B cell (primary cell): ENCODE measurements at regions not wholly inside any gene's neighbourhood (a gene's known extent, or its start where the extent isn't known, plus 50 kb on each side); places are given as distances from the start of the nearest gene placed in this dataset.

Source experiments
- ATAC-seq: fragments of 200-7000 bp; cut with Tn5 transposase; one replicate; pipeline ENCODE4 v1.10.0; 2021; ENCODE audit warnings: low read depth, mild to moderate bottlenecking, moderate number of reproducible peaks, moderate library complexity
- CTCF ChIA-PET: fragments of 350-600 bp; sonication (Branson Sonifier 250); formaldehyde crosslinking; loops from one replicate; lab custom pipeline; 2021; ENCODE audit warnings: antibody characterized with exemption, inconsistent platforms; lab: Charles Lee
- POLR2A ChIA-PET: fragments of 350-600 bp; sonication (Branson Sonifier 250); formaldehyde crosslinking; loops from one replicate; lab custom pipeline; 2021; ENCODE audit warnings: antibody characterized with exemption; lab: Charles Lee
- DNase-seq: peaks from one replicate; pipeline ENCODE4 v3.0.0; 2013
- H2AFZ ChIP-seq: 2 replicates; pipeline ENCODE4 v1.6.1; 2012; ENCODE audit warnings: mild to moderate bottlenecking, low read depth, low read length; ENCODE audit not compliant: insufficient read depth, poor library complexity, severe bottlenecking
- H3K27ac ChIP-seq, 2 donors: 1 replicate in 1 of 2; 2 replicates in 1 of 2; pipeline ENCODE4 v1.5.1; 2012 to 2013; ENCODE audit warnings: low read length in 2 of 2, mild to moderate bottlenecking in 2 of 2, moderate library complexity in 1 of 2
- H3K27me3 ChIP-seq, 4 experiments: fragments of 200-600 bp in 1 of 4; sonication (generic) in 1 of 4; replicated peaks in 1 of 4; 1 replicate in 2 of 4; 2 replicates in 2 of 4; pipeline versions ENCODE4 v1.6.1 to v1.7.0; 2013 to 2016; ENCODE audit warnings: low read length in 3 of 4, mild to moderate bottlenecking in 2 of 4, mixed read lengths in 1 of 4, moderate library complexity in 1 of 4; ENCODE audit not compliant: insufficient read depth in 4 of 4, control insufficient read depth in 3 of 4; ENCODE audit errors: control extremely low read depth in 1 of 4
- H3K36me3 ChIP-seq, 2 experiments: replicated peaks in 1 of 2; 1 replicate in 1 of 2; 2 replicates in 1 of 2; pipeline versions ENCODE4 v1.6.1 to v1.7.1; 2013; ENCODE audit warnings: low read length in 1 of 2; ENCODE audit not compliant: insufficient read depth in 2 of 2, control insufficient read depth in 1 of 2; ENCODE audit errors: control extremely low read depth in 1 of 2, extremely low read depth in 1 of 2
- H3K4me1 ChIP-seq, 2 donors: fragments of 200-600 bp in 1 of 2; sonication (generic) in 1 of 2; 1 replicate in 1 of 2; 2 replicates in 1 of 2; pipeline versions ENCODE4 v1.5.1 to v1.6.1; 2013 to 2017; ENCODE audit warnings: low read length in 2 of 2; ENCODE audit not compliant: control insufficient read depth in 2 of 2, insufficient read depth in 2 of 2
- H3K4me2 ChIP-seq: replicated peaks from 2 replicates; pipeline ENCODE3; 2012; ENCODE audit warnings: mild to moderate bottlenecking, low read depth, low read length; ENCODE audit not compliant: poor library complexity, severe bottlenecking
- H3K4me3 ChIP-seq, 5 experiments: fragments of 200-600 bp in 1 of 5; sonication (generic) in 1 of 5; 1 replicate in 3 of 5; 2 replicates in 2 of 5; pipeline versions ENCODE4 v1.5.1 to v1.7.0; 2011 to 2016; ENCODE audit warnings: low read length in 4 of 5, mild to moderate bottlenecking in 4 of 5, low read depth in 2 of 5, control low read depth in 1 of 5, moderate library complexity in 1 of 5; ENCODE audit not compliant: insufficient read depth in 1 of 5; ENCODE audit errors: control extremely low read depth in 1 of 5, extremely low read depth in 1 of 5
- H3K79me2 ChIP-seq: fragments of 200-600 bp; sonication (generic); one replicate; pipeline ENCODE4 v1.6.0; 2016; ENCODE audit warnings: low read length; ENCODE audit not compliant: control insufficient read depth, insufficient read depth
- H3K9ac ChIP-seq: fragments of 200-600 bp; sonication (generic); 2 replicates; pipeline ENCODE4 v1.6.1; 2017; ENCODE audit warnings: mild to moderate bottlenecking, low read length, moderate library complexity
- H3K9me3 ChIP-seq, 3 donors: one replicate each; pipeline versions ENCODE4 v1.6.1 to v1.7.1; 2013; ENCODE audit warnings: low read length in 2 of 3; ENCODE audit not compliant: control insufficient read depth in 2 of 3, insufficient read depth in 1 of 3; ENCODE audit errors: control extremely low read depth in 1 of 3
- H4K20me1 ChIP-seq: 2 replicates; pipeline ENCODE4 v1.6.0; 2012; ENCODE audit warnings: mild to moderate bottlenecking, low read length; ENCODE audit not compliant: insufficient read depth, control insufficient read depth, poor library complexity, severe bottlenecking
- H3K27ac Mint-ChIP-seq: one replicate; pipeline ENCODE4 v1.8.0; 2021; ENCODE audit warnings: mixed read lengths
- H3K27me3 Mint-ChIP-seq: one replicate; pipeline ENCODE4 v1.8.0; 2021; ENCODE audit warnings: mixed read lengths
- H3K4me1 Mint-ChIP-seq: one replicate; pipeline ENCODE4 v1.8.0; 2021; ENCODE audit warnings: mixed read lengths
- H3K4me3 Mint-ChIP-seq: one replicate; pipeline ENCODE4 v1.8.0; 2021; ENCODE audit warnings: mixed read lengths
- H3K9me3 Mint-ChIP-seq: one replicate; pipeline ENCODE4 v1.8.0; 2022; ENCODE audit warnings: mixed read lengths; ENCODE audit not compliant: insufficient read depth
- EZH2 ChIP-seq: IDR thresholded peaks from 2 replicates; pipeline ENCODE4 v1.6.1; 2012; ENCODE audit warnings: borderline replicate concordance, low read depth, mild to moderate bottlenecking, moderate library complexity, low read length; ENCODE audit not compliant: insufficient read depth, poor library complexity, severe bottlenecking
- WGBS: methylation state at CpG from one replicate; pipeline ENCODE4 v1.1.5; 2013; ENCODE audit warnings: missing lambda C conversion rate; ENCODE audit not compliant: insufficient coverage; 5-methylcytosine and 5-hydroxymethylcytosine counted together
- intact Hi-C: fragments of 100-400 bp; cut with micrococcal nuclease; formaldehyde crosslinking; loops from one replicate; pipeline ENCODE4 v1.10.0; 2022
- TF ChIP-seq, protein P1 (sequence below): fragments of 200-600 bp; IDR thresholded peaks from one replicate; pipeline ENCODE4 v1.8.0; 2022; ENCODE audit warnings: antibody characterized with exemption, mild to moderate bottlenecking

DNA sequence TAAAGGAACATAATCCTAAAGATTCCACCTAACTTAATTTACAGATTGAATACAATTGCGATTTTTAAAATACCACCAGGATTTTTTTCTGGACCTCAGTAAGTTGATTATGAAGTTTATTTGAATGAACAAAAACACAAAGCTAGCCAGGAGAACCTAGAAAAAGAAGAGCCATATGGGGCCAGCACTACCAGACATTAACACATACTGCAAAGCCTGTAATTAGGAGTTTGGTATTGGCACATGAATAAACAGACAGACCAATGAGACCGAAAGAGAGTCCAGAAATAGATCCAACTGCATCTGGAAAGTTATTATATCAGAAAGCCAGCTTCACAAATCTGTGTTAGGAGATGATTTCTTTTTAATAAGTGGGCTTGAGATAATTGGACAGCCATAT lies 105.5 kb upstream of the CHST15 start:
- TF ChIP-seq, protein P1, sequence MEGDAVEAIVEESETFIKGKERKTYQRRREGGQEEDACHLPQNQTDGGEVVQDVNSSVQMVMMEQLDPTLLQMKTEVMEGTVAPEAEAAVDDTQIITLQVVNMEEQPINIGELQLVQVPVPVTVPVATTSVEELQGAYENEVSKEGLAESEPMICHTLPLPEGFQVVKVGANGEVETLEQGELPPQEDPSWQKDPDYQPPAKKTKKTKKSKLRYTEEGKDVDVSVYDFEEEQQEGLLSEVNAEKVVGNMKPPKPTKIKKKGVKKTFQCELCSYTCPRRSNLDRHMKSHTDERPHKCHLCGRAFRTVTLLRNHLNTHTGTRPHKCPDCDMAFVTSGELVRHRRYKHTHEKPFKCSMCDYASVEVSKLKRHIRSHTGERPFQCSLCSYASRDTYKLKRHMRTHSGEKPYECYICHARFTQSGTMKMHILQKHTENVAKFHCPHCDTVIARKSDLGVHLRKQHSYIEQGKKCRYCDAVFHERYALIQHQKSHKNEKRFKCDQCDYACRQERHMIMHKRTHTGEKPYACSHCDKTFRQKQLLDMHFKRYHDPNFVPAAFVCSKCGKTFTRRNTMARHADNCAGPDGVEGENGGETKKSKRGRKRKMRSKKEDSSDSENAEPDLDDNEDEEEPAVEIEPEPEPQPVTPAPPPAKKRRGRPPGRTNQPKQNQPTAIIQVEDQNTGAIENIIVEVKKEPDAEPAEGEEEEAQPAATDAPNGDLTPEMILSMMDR: no peak
- no peak for TF ChIP-seq EZH2
- H3K79me2 ChIP-seq: no peaks in the 10 kb centered on the region
- peaks cover 4% of the 10 kb centered on the region for H3K27me3 Mint-ChIP-seq
- no peaks in the 10 kb centered on the region for H3K36me3 ChIP-seq
- ATAC-seq: no peak
- no peak overlapping the region for H3K4me3 ChIP-seq
- no peak overlapping the region for H2AFZ ChIP-seq
- CTCF ChIA-PET: no interaction called here
- no peaks in the 10 kb centered on the region for H3K27me3 ChIP-seq
- H3K9me3 ChIP-seq: no peaks in the 10 kb centered on the region
- no peak for DNase-seq
- H3K9me3 Mint-ChIP-seq: no peaks in the 10 kb centered on the region
- no peak overlapping the region for H3K27ac Mint-ChIP-seq
- H3K4me1 ChIP-seq: peaks cover 0 to 8% of the 10 kb centered on the region in 2 donors
- intact Hi-C loops: no loop called here
- no peak overlapping the region for H3K4me3 Mint-ChIP-seq
- no peaks in the 10 kb centered on the region for H4K20me1 ChIP-seq
- WGBS: no CpG with 5 or more reads among the region's 2 CpGs
- H3K9ac ChIP-seq: no peak overlapping the region
- POLR2A ChIA-PET: no interaction called here
- no peak overlapping the region for H3K4me2 ChIP-seq
- peaks cover 7% of the 10 kb centered on the region for H3K4me1 Mint-ChIP-seq
- H3K27ac ChIP-seq: no peak overlapping the region

GRCh38 chr10:124198125-124198501 lies 104.7 kb upstream of the CHST15 start:
- no peak for ATAC-seq
- peaks cover 4% of the 10 kb centered on the region for H3K27me3 Mint-ChIP-seq
- no peak for DNase-seq
- no peak overlapping the region for H3K4me3 Mint-ChIP-seq
- POLR2A ChIA-PET: no interaction called here
- 30% methylated on average over 2 of the region's 5 CpGs for WGBS
- H4K20me1 ChIP-seq: no peaks in the 10 kb centered on the region
- TF ChIP-seq, protein P1: no peak
- TF ChIP-seq EZH2: no peak
- no peak overlapping the region for H3K27ac ChIP-seq
- H3K9ac ChIP-seq: no peak overlapping the region
- H3K36me3 ChIP-seq: no peaks in the 10 kb centered on the region
- intact Hi-C loops: no loop called here
- CTCF ChIA-PET: no interaction called here
- H2AFZ ChIP-seq: no peak overlapping the region
- no peak overlapping the region for H3K4me3 ChIP-seq
- no peaks in the 10 kb centered on the region for H3K27me3 ChIP-seq
- no peaks in the 10 kb centered on the region for H3K9me3 ChIP-seq
- H3K4me1 Mint-ChIP-seq: peaks cover 7% of the 10 kb centered on the region
- no peak overlapping the region for H3K27ac Mint-ChIP-seq
- no peaks in the 10 kb centered on the region for H3K79me2 ChIP-seq
- H3K4me1 ChIP-seq: peaks cover 0 to 8% of the 10 kb centered on the region in 2 donors
- no peak overlapping the region for H3K4me2 ChIP-seq
- H3K9me3 Mint-ChIP-seq: no peaks in the 10 kb centered on the region
